ENCODE measurements at regions not wholly inside any gene's neighbourhood (a gene's known extent, or its start where the extent isn't known, plus 50 kb on each side); places are given as distances from the start of the nearest gene placed in this dataset.

DNA sequence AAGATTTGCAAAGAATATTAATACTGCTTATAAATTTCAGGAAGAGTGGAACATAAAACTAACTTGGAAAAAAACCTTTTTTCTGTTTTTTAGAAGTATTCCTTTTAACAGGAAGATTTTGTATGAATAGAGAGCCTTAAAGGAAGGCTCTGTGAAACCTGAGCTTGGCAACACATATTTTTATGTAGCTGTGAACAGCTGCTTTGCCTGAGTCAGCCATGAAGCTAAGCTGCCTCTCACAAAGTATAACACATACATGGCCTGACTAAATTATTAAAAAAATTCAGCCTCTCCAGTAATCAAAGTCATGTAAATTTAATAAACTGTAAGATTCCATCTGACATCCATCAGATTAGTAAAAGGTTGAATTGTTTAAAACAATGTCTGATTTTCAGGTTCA, 547.5 kb downstream of the ELAVL2 start:
- Histone ChIP-seq H3K27ac (replicated peaks in 1 of 4) (no peak overlapping the region), H3K27me3 (no peaks in the 10 kb centered on the region), H3K9me3 (no peaks in the 10 kb centered on the region), H3K4me3 (no peak overlapping the region), H3K4me1 (no peaks in the 10 kb centered on the region), H3K36me3 (no peaks in the 10 kb centered on the region)
- DNase-seq (ENCODE audit: extremely low spot score) = no peak
- intact Hi-C loops (cut with DNase I) = no loop called here
- TF ChIP-seq, protein P1, sequence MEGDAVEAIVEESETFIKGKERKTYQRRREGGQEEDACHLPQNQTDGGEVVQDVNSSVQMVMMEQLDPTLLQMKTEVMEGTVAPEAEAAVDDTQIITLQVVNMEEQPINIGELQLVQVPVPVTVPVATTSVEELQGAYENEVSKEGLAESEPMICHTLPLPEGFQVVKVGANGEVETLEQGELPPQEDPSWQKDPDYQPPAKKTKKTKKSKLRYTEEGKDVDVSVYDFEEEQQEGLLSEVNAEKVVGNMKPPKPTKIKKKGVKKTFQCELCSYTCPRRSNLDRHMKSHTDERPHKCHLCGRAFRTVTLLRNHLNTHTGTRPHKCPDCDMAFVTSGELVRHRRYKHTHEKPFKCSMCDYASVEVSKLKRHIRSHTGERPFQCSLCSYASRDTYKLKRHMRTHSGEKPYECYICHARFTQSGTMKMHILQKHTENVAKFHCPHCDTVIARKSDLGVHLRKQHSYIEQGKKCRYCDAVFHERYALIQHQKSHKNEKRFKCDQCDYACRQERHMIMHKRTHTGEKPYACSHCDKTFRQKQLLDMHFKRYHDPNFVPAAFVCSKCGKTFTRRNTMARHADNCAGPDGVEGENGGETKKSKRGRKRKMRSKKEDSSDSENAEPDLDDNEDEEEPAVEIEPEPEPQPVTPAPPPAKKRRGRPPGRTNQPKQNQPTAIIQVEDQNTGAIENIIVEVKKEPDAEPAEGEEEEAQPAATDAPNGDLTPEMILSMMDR (IDR thresholded peaks at IDR 0.05) = no peak
- TF ChIP-seq POLR2AphosphoS5 (IDR thresholded peaks at IDR 0.05) = no peak
- no peak for TF ChIP-seq POLR2A (IDR thresholded peaks at IDR 0.05; ENCODE audit: low read depth)
- no peak for TF ChIP-seq EP300 (IDR thresholded peaks at IDR 0.05)

DNA sequence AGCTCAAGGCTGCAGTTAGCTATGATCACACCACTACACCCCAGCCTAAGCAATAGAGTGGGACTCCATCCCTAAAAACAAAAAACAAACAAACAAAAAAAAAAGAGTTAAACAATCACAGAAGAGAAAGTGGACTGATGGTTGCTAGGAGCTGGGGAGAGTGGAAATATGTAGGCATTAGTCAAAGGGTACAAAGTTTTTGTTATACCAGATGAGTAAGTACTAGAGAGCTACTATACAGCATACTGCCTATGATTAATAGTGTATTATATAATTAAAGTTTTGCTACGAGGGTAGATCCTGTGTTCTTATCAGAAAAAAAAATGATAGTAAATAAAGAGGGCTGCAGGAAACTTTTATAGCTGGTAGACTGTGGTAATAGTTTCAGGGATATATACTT, 538.6 kb downstream of the ELAVL2 start:
- 45% methylated on average over 1 of the region's 1 CpG for WGBS

DNA sequence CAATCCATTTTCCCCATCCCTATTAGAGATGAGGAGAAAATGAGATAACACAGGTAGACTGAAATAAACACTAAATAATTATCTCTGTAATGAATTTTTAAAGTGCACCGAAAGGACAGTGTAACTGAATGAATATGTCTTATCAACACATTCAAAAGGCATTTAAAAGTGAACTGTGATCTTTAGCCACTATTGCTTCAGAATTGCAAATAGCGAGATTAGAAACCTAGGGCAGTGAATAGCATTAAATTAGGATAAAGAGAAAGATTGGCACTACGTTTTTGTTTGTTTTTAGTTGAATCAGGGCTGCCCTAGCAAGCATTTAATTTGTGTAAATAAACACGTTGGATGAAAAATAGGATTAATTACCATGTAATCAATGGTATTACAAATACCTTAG, 537.5 kb downstream of the ELAVL2 start:
- WGBS = 56% methylated on average over 4 of the region's 4 CpGs
- intact Hi-C loops (cut with DNase I) = no loop called here

More for the DNA sequence above, 538.6 kb downstream of the ELAVL2 start:
- TF ChIP-seq POLR2A (IDR thresholded peaks at IDR 0.05; ENCODE audit: low read depth) (no peak), EP300 (IDR thresholded peaks at IDR 0.05) (no peak), POLR2AphosphoS5 (IDR thresholded peaks at IDR 0.05) (no peak)
- TF ChIP-seq, protein P1 (IDR thresholded peaks at IDR 0.05) = no peak
- no peak overlapping the region for H3K4me3 ChIP-seq
- intact Hi-C loops (cut with DNase I) = no loop called here
- no peaks in the 10 kb centered on the region for H3K4me1 ChIP-seq
- no peak overlapping the region for H3K27ac ChIP-seq (replicated peaks in 1 of 4)
- H3K36me3 ChIP-seq = no peaks in the 10 kb centered on the region
- no peak for DNase-seq (ENCODE audit: extremely low spot score)
- no peaks in the 10 kb centered on the region for H3K27me3 ChIP-seq
- H3K9me3 ChIP-seq = no peaks in the 10 kb centered on the region

DNA sequence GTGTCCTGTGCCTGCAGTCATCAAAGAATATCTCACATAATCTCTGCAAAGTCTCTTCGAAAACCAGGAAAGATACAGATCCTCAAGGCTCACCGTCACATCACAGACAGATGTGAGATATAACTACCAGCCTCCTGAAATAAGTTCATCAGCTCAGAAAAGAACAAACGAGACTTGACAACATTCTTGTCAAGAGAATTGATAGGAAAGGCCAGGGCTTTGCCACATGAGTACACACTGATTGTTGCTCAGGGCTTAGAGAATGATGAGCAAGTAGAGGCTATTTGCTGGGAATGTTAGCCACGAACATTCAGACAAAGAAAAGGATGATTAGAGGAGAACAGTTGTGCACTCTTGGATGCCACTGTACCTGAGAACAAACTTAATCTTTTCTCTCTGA, 535.1 kb downstream of the ELAVL2 start:
- TF ChIP-seq, protein P1 (IDR thresholded peaks at IDR 0.05) = no peak
- TF ChIP-seq POLR2AphosphoS5 (IDR thresholded peaks at IDR 0.05) (no peak), POLR2A (IDR thresholded peaks at IDR 0.05; ENCODE audit: low read depth) (no peak), EP300 (IDR thresholded peaks at IDR 0.05) (no peak)
- H3K9me3 ChIP-seq = no peaks in the 10 kb centered on the region
- H3K36me3 ChIP-seq = no peaks in the 10 kb centered on the region
- H3K27me3 ChIP-seq = no peaks in the 10 kb centered on the region
- DNase-seq (ENCODE audit: extremely low spot score) = no peak
- intact Hi-C loops (cut with DNase I) = no loop called here
- no peak overlapping the region for H3K4me3 ChIP-seq
- H3K4me1 ChIP-seq = no peaks in the 10 kb centered on the region
- no peak overlapping the region for H3K27ac ChIP-seq (replicated peaks in 1 of 4)
- 52% methylated on average over 4 of the region's 4 CpGs for WGBS

More for the DNA sequence above, 537.5 kb downstream of the ELAVL2 start:
- H3K27me3 ChIP-seq = no peaks in the 10 kb centered on the region
- no peaks in the 10 kb centered on the region for H3K36me3 ChIP-seq
- no peak for DNase-seq (ENCODE audit: extremely low spot score)
- no peak overlapping the region for H3K27ac ChIP-seq (replicated peaks in 1 of 4)
- H3K9me3 ChIP-seq = no peaks in the 10 kb centered on the region
- H3K4me3 ChIP-seq = no peak overlapping the region
- H3K4me1 ChIP-seq = no peaks in the 10 kb centered on the region
- TF ChIP-seq POLR2A (IDR thresholded peaks at IDR 0.05; ENCODE audit: low read depth) (no peak), EP300 (IDR thresholded peaks at IDR 0.05) (no peak), POLR2AphosphoS5 (IDR thresholded peaks at IDR 0.05) (no peak)
- TF ChIP-seq, protein P1 (IDR thresholded peaks at IDR 0.05) = no peak

DNA sequence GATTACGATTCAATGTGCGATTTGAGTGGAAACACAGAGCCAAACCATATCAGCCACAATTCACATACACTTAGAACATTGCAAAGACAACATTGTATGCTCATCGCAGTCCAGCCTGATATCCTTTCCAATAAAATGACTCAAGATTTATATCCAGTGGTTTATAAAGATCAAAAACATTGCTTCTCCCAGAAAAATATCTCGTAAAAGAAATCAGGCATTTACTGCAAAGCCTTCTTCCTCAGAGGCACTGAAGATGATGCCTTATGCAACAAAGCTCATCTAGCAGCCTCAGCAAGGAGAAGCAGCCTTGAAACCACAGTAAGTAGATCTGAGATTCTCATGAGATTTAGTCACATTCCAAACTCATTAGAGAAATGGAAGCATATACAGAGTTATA, 523.8 kb downstream of the ELAVL2 start:
- no peaks in the 10 kb centered on the region for H3K27me3 ChIP-seq
- intact Hi-C loops (cut with DNase I) = no loop called here
- DNase-seq (ENCODE audit: extremely low spot score) = no peak
- no peak overlapping the region for H3K4me3 ChIP-seq
- WGBS = 87% methylated on average over 4 of the region's 4 CpGs
- TF ChIP-seq POLR2AphosphoS5 (IDR thresholded peaks at IDR 0.05) (no peak), EP300 (IDR thresholded peaks at IDR 0.05) (no peak), POLR2A (IDR thresholded peaks at IDR 0.05; ENCODE audit: low read depth) (no peak)
- TF ChIP-seq, protein P1 (IDR thresholded peaks at IDR 0.05) = no peak
- no peak overlapping the region for H3K27ac ChIP-seq (replicated peaks in 1 of 4)
- no peaks in the 10 kb centered on the region for H3K36me3 ChIP-seq
- no peaks in the 10 kb centered on the region for H3K9me3 ChIP-seq
- H3K4me1 ChIP-seq = no peaks in the 10 kb centered on the region

All from esophagus muscularis mucosa (tissue), 4 donors.